ENCODE measurements at regions not wholly inside any gene's neighbourhood (a gene's known extent, or its start where the extent isn't known, plus 50 kb on each side); places are given as distances from the start of the nearest gene placed in this dataset.

- TF ChIP-seq RARB (CRISPR knock-in tag; IDR thresholded peaks at IDR 0.05) (no peak), BHLHE40 (IDR thresholded peaks at IDR 0.05; ENCODE audit: low read depth, low read length) (no peak), RAD21 (conservative IDR thresholded peaks at IDR 0.05 in 1 of 2, IDR thresholded peaks at IDR 0.05 in 1 of 2) (no peak), CTCF (IDR thresholded peaks at IDR 0.05) (no peak), POLR2A (IDR thresholded peaks at IDR 0.05; ENCODE audit: low read length) (no peak), RNF2 (IDR thresholded peaks at IDR 0.05; ENCODE audit: borderline replicate concordance, low read depth) (no peak), RFX5 (IDR thresholded peaks at IDR 0.05) (no peak), HEYL (CRISPR knock-in tag; IDR thresholded peaks at IDR 0.05) (no peak), MYC (IDR thresholded peaks at IDR 0.05; ENCODE audit: borderline replicate concordance, low read length) (no peak)
Observed at GRCh38 chr9:99614341-99614740, 207.3 kb upstream of the NR4A3 start.
